Stimulated activated CD8-positive, alpha-beta memory T cell treated with anti-CD3 and anti-CD28 coated beads, Interleukin-15, amount 100 ng/mL, for 48 hours (primary cell): ENCODE measurements at regions not wholly inside any gene's neighbourhood (a gene's known extent, or its start where the extent isn't known, plus 50 kb on each side); places are given as distances from the start of the nearest gene placed in this dataset.

Source experiments
- DNase-seq, 2 donors: peaks; one replicate each; pipeline ENCODE4 v3.0.0-alpha.2; 2020; ENCODE audit warnings: low read depth in 2 of 2

- DNase-seq = no peak
These were observed 430.4 kb downstream of the HAPSTR1 start for GRCh38 chr16:9521749-9522370.

GRCh38 chr16:9522614-9523013 is 431.2 kb downstream of the HAPSTR1 start:
- no peak for DNase-seq

GRCh38 chr16:9523994-9524393 is 432.6 kb downstream of the HAPSTR1 start:
- no peak for DNase-seq

- DNase-seq = no peak
These were observed 433.6 kb downstream of the HAPSTR1 start for GRCh38 chr16:9525037-9525436.

GRCh38 chr16:9526791-9527190 is 435.3 kb downstream of the HAPSTR1 start:
- DNase-seq = no peak

GRCh38 chr16:9527976-9528375 is 436.5 kb downstream of the HAPSTR1 start:
- DNase-seq = no peak

- DNase-seq = no peak
These were observed 437.2 kb downstream of the HAPSTR1 start for GRCh38 chr16:9528511-9529079.

GRCh38 chr16:9533042-9533441 is 441.6 kb downstream of the HAPSTR1 start:
- no peak for DNase-seq

GRCh38 chr16:9534759-9535158 is 443.3 kb downstream of the HAPSTR1 start:
- no peak for DNase-seq

GRCh38 chr16:9536905-9537304 is 445.5 kb downstream of the HAPSTR1 start:
- no peak for DNase-seq

GRCh38 chr16:9539346-9539745 is 447.9 kb downstream of the HAPSTR1 start:
- DNase-seq = no peak

- DNase-seq = no peak
These were observed 450.3 kb downstream of the HAPSTR1 start for GRCh38 chr16:9541723-9542122.

- DNase-seq = no peak
These were observed 450.8 kb downstream of the HAPSTR1 start for GRCh38 chr16:9542165-9542755.

- DNase-seq = no peak
These were observed 454.3 kb downstream of the HAPSTR1 start for GRCh38 chr16:9545522-9546437.

- DNase-seq = no peak
These were observed 455.0 kb downstream of the HAPSTR1 start for GRCh38 chr16:9546438-9546786.

GRCh38 chr16:9549487-9549886 is 458.0 kb downstream of the HAPSTR1 start:
- no peak for DNase-seq

GRCh38 chr16:9555051-9555450 is 463.6 kb downstream of the HAPSTR1 start:
- no peak for DNase-seq

- DNase-seq = no peak
These were observed 465.7 kb downstream of the HAPSTR1 start for GRCh38 chr16:9556949-9557665.

- no peak for DNase-seq
These were observed 466.3 kb downstream of the HAPSTR1 start for GRCh38 chr16:9557713-9558112.

- no peak for DNase-seq
These were observed 474.7 kb downstream of the HAPSTR1 start for GRCh38 chr16:9566099-9566498.

GRCh38 chr16:9567666-9568065 is 476.2 kb downstream of the HAPSTR1 start:
- DNase-seq = no peak

GRCh38 chr16:9568261-9568660 is 476.8 kb downstream of the HAPSTR1 start:
- DNase-seq = no peak
